A549 (cell line): ENCODE measurements at regions not wholly inside any gene's neighbourhood (a gene's known extent, or its start where the extent isn't known, plus 50 kb on each side); places are given as distances from the start of the nearest gene placed in this dataset.
A peak's percentile ranks its signal among the peaks of the same experiment; 100 is the strongest.

Source experiments
- ATAC-seq, 2 experiments: fragments of 200-7000 bp in 1 of 2; fragments of >200 bp in 1 of 2; cut with Nextera tagmentation in 1 of 2; cut with Tn5 transposase in 1 of 2; 3 replicates each; pipeline versions ENCODE4 v1.8.0 to v1.9.1; 2018 to 2020; ENCODE audit warnings: mild to moderate bottlenecking in 1 of 2, moderate library complexity in 1 of 2
- CTCF ChIA-PET: fragments of 300-600 bp; sonication (Branson Sonifier 250); formaldehyde crosslinking; extraction: SDS; loops from one replicate; lab custom pipeline; 2021; ENCODE audit warnings: antibody characterized with exemption, inconsistent platforms; lab: Yijun Ruan, JAX
- POLR2A ChIA-PET: fragments of 350-600 bp; formaldehyde crosslinking; extraction: SDS; loops from one replicate; lab custom pipeline; 2021; ENCODE audit warnings: antibody characterized with exemption, inconsistent platforms; lab: Yijun Ruan, JAX
- DNase-seq, 2 experiments: peaks; one replicate each; pipeline versions ENCODE4 v3.0.0 to v3.0.0-alpha.2; 2011 to 2016; ENCODE audit warnings: low read depth in 1 of 2, low spot score in 1 of 2
- FAIRE-seq: peaks from 2 replicates; lab custom pipeline; 2011; peaks lifted over from hg19 to GRCh38; lab: Jason Lieb, UNC
- H3K27ac ChIP-seq, 2 experiments: fragments of >200 bp; sonication (Bioruptor Twin); formaldehyde crosslinking; 3 replicates each; pipeline ENCODE4 v1.5.1; 2016 to 2017
- H3K4me1 ChIP-seq: fragments of >200 bp; sonication (Bioruptor Twin); formaldehyde crosslinking; 3 replicates; pipeline ENCODE4 v1.6.1; 2016
- H3K4me2 ChIP-seq: fragments of >200 bp; sonication (Bioruptor Twin); formaldehyde crosslinking; 3 replicates; pipeline ENCODE4 v1.6.1; 2016
- H3K4me3 ChIP-seq: fragments of >200 bp; sonication (Bioruptor Twin); formaldehyde crosslinking; 3 replicates; pipeline ENCODE4 v1.5.1; 2016
- H3K9me3 ChIP-seq: fragments of >200 bp; sonication (Bioruptor Twin); formaldehyde crosslinking; 3 replicates; pipeline ENCODE4 v1.6.1; 2016
- BHLHE40 ChIP-seq: IDR thresholded peaks from 2 replicates; pipeline ENCODE4 v1.6.1; 2012; ENCODE audit warnings: low read depth, low read length, inconsistent platforms
- CBX2 ChIP-seq: fragments of 200-600 bp; sonication (generic); IDR thresholded peaks from 2 replicates; pipeline ENCODE4 v1.6.1; 2016; ENCODE audit warnings: low read depth, mild to moderate bottlenecking, borderline replicate concordance
- CHD2 ChIP-seq: fragments of 150-350 bp; IDR thresholded peaks from 2 replicates; pipeline ENCODE4 v1.6.1; 2014; ENCODE audit warnings: low read length; ENCODE audit not compliant: partially characterized antibody
- EHF ChIP-seq: fragments of 250-450 bp; sonication (Bioruptor Pico); IDR thresholded peaks from 2 replicates; pipeline ENCODE4 v1.5.0; 2020; ENCODE audit warnings: mild to moderate bottlenecking
- ELK1 ChIP-seq: fragments of 150-350 bp; IDR thresholded peaks from 2 replicates; pipeline ENCODE4 v1.6.1; 2014; ENCODE audit warnings: low read depth, mild to moderate bottlenecking, low read length
- EP300 ChIP-seq, 2 experiments: fragments of >200 bp; sonication (Bioruptor Twin); formaldehyde crosslinking; IDR thresholded peaks; 2 replicates in 1 of 2; 3 replicates in 1 of 2; pipeline ENCODE4 v1.6.1; 2016 to 2017
- ESRRA ChIP-seq: fragments of 150-350 bp; IDR thresholded peaks from 2 replicates; pipeline ENCODE4 v1.6.1; 2014; ENCODE audit warnings: mild to moderate bottlenecking, low read length, borderline replicate concordance
- FOSB ChIP-seq: fragments of 250-450 bp; sonication (Bioruptor Pico); IDR thresholded peaks from 2 replicates; pipeline ENCODE4 v1.5.0; 2020; ENCODE audit warnings: mild to moderate bottlenecking, moderate library complexity
- HDAC2 ChIP-seq: fragments of 200-600 bp; sonication (generic); IDR thresholded peaks from 2 replicates; pipeline ENCODE4 v1.6.1; 2016
- HES2 ChIP-seq: fragments of >200 bp; sonication (Bioruptor Twin); formaldehyde crosslinking; IDR thresholded peaks from 2 replicates; pipeline ENCODE4 v1.6.1; 2016
- HEYL ChIP-seq: fragments of 250-450 bp; sonication (Bioruptor Pico); IDR thresholded peaks from 2 replicates; pipeline ENCODE4 v1.8.0; 2021; ENCODE audit warnings: mild to moderate bottlenecking, moderate library complexity
- HOXA7 ChIP-seq: fragments of 250-450 bp; sonication (Bioruptor Pico); IDR thresholded peaks from 2 replicates; pipeline ENCODE4 v1.5.0; 2020; ENCODE audit warnings: mild to moderate bottlenecking, moderate library complexity
- JUNB ChIP-seq: fragments of >200 bp; sonication (Bioruptor Twin); formaldehyde crosslinking; IDR thresholded peaks from 2 replicates; pipeline ENCODE4 v1.6.1; 2016
- MAFK ChIP-seq: fragments of 450-650 bp; IDR thresholded peaks from 2 replicates; pipeline ENCODE4 v1.6.1; 2014; ENCODE audit not compliant: partially characterized antibody
- MYC ChIP-seq: IDR thresholded peaks from 2 replicates; pipeline ENCODE4 v1.6.1; 2012; ENCODE audit warnings: mild to moderate bottlenecking, inconsistent platforms, low read length, improper control_type of control experiment, borderline replicate concordance
- NFE2L2 ChIP-seq: fragments of 150-350 bp; conservative IDR thresholded peaks from 2 replicates; pipeline ENCODE4 v1.6.1; 2014; ENCODE audit warnings: low read length
- NPAS2 ChIP-seq: fragments of 250-450 bp; sonication (Bioruptor Pico); IDR thresholded peaks from 2 replicates; pipeline ENCODE4 v1.8.0; 2022; ENCODE audit warnings: mild to moderate bottlenecking, moderate library complexity, borderline replicate concordance
- NR3C1 ChIP-seq: fragments of >200 bp; sonication (Bioruptor Twin); formaldehyde crosslinking; IDR thresholded peaks from 3 replicates; pipeline ENCODE4 v1.6.1; 2017
- POLR2A ChIP-seq: IDR thresholded peaks from 2 replicates; pipeline ENCODE4 v1.6.1; 2012; ENCODE audit warnings: mild to moderate bottlenecking, low read length
- POLR2AphosphoS2 ChIP-seq: conservative IDR thresholded peaks from 2 replicates; pipeline ENCODE4 v1.6.1; 2012; ENCODE audit warnings: low read length, improper control_type of control experiment, inconsistent platforms
- RCOR1 ChIP-seq: fragments of 150-350 bp; IDR thresholded peaks from 2 replicates; pipeline ENCODE4 v1.6.1; 2014; ENCODE audit warnings: antibody characterized with exemption, low read length, low read depth
- RFX5 ChIP-seq: fragments of 450-650 bp; IDR thresholded peaks from 2 replicates; pipeline ENCODE4 v1.7.1; 2014; ENCODE audit warnings: antibody characterized with exemption, mild to moderate bottlenecking, moderate library complexity
- RNF2 ChIP-seq: fragments of 200-600 bp; sonication (generic); IDR thresholded peaks from 2 replicates; pipeline ENCODE4 v1.6.1; 2016; ENCODE audit warnings: low read depth, mild to moderate bottlenecking, antibody characterized with exemption, moderate library complexity, borderline replicate concordance
- SMC3 ChIP-seq: fragments of >200 bp; sonication (Bioruptor Twin); formaldehyde crosslinking; IDR thresholded peaks from 3 replicates; pipeline ENCODE4 v1.6.1; 2018; ENCODE audit warnings: inconsistent platforms
- TP53 ChIP-seq: fragments of 250-450 bp; sonication (Bioruptor Pico); IDR thresholded peaks from 2 replicates; pipeline ENCODE4 v1.5.0; 2021; ENCODE audit warnings: mild to moderate bottlenecking, moderate library complexity
- ZC3H11A ChIP-seq: fragments of 450-650 bp; IDR thresholded peaks from 2 replicates; pipeline ENCODE4 v1.6.1; 2014; ENCODE audit warnings: antibody characterized with exemption, mild to moderate bottlenecking
- ZFP36 ChIP-seq: fragments of 450-650 bp; IDR thresholded peaks from 2 replicates; pipeline ENCODE4 v1.6.1; 2014; ENCODE audit warnings: borderline replicate concordance; ENCODE audit not compliant: partially characterized antibody
- WGBS: methylation state at CpG from one replicate; pipeline ENCODE4 v1.1.6; 2017; ENCODE audit errors: missing lambda C conversion rate; 5-methylcytosine and 5-hydroxymethylcytosine counted together
- TF ChIP-seq, protein P1 (sequence below): fragments of >200 bp; sonication (Bioruptor Twin); formaldehyde crosslinking; IDR thresholded peaks from 3 replicates; pipeline ENCODE4 v1.5.1; 2016
- TF ChIP-seq, protein P2 (sequence below): fragments of 250-450 bp; sonication (Bioruptor Pico); IDR thresholded peaks from 2 replicates; pipeline ENCODE4 v1.5.0; 2020; ENCODE audit warnings: low read depth, mild to moderate bottlenecking, moderate library complexity
- TF ChIP-seq, protein P3 (sequence below): IDR thresholded peaks from 2 replicates; pipeline ENCODE4 v1.6.1; 2012
- TF ChIP-seq, protein P4 (sequence below): fragments of 450-650 bp; IDR thresholded peaks from 2 replicates; pipeline ENCODE4 v1.6.1; 2014; ENCODE audit warnings: antibody characterized with exemption

DNA sequence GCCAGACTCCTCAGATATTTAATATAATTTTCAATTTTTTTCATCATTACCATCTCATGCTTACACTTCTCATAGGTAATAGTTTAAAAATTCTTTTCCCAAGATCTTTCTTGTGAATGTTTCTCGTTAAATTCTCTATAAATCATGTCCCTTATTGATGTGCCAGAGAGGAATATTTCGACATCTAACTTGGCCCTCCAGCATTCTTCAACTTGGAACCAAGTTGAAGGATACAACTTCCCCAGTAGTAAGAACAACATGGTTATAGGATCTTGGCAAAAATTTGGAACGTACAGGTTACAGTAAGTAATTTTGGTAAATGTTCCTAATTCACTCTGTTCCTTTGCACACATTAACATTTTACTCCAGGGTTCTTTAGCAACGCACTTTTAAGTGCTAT lies 731.8 kb downstream of the CDH11 start:
- CTCF ChIA-PET: no interaction called here
- H3K27ac ChIP-seq: peak overlapping the region in 1 of 2 experiments; percentile 79; a peak in 1 of 6 replicates
- ATAC-seq (no peak), FAIRE-seq (no peak), DNase-seq (no peak)
- POLR2A ChIA-PET: no interaction called here
- no peak for TF ChIP-seq ESRRA
- TF ChIP-seq SMC3: no peak
- no peak for TF ChIP-seq RCOR1
- no peak for TF ChIP-seq JUNB
- no peak for TF ChIP-seq EHF
- TF ChIP-seq, protein P1, sequence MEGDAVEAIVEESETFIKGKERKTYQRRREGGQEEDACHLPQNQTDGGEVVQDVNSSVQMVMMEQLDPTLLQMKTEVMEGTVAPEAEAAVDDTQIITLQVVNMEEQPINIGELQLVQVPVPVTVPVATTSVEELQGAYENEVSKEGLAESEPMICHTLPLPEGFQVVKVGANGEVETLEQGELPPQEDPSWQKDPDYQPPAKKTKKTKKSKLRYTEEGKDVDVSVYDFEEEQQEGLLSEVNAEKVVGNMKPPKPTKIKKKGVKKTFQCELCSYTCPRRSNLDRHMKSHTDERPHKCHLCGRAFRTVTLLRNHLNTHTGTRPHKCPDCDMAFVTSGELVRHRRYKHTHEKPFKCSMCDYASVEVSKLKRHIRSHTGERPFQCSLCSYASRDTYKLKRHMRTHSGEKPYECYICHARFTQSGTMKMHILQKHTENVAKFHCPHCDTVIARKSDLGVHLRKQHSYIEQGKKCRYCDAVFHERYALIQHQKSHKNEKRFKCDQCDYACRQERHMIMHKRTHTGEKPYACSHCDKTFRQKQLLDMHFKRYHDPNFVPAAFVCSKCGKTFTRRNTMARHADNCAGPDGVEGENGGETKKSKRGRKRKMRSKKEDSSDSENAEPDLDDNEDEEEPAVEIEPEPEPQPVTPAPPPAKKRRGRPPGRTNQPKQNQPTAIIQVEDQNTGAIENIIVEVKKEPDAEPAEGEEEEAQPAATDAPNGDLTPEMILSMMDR: no peak
- TF ChIP-seq NFE2L2: no peak
- TF ChIP-seq EP300 (IDR thresholded peaks at IDR 0.05): no peak
- no peak for TF ChIP-seq HES2
- TF ChIP-seq, protein P2, sequence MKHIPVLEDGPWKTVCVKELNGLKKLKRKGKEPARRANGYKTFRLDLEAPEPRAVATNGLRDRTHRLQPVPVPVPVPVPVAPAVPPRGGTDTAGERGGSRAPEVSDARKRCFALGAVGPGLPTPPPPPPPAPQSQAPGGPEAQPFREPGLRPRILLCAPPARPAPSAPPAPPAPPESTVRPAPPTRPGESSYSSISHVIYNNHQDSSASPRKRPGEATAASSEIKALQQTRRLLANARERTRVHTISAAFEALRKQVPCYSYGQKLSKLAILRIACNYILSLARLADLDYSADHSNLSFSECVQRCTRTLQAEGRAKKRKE (CRISPR knock-in tag): no peak
- no peak for TF ChIP-seq HEYL (CRISPR knock-in tag)
- no peak for TF ChIP-seq BHLHE40
- TF ChIP-seq, protein P3, sequence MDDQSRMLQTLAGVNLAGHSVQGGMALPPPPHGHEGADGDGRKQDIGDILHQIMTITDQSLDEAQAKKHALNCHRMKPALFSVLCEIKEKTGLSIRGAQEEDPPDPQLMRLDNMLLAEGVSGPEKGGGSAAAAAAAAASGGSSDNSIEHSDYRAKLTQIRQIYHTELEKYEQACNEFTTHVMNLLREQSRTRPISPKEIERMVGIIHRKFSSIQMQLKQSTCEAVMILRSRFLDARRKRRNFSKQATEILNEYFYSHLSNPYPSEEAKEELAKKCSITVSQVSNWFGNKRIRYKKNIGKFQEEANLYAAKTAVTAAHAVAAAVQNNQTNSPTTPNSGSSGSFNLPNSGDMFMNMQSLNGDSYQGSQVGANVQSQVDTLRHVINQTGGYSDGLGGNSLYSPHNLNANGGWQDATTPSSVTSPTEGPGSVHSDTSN: no peak
- TF ChIP-seq TP53 (CRISPR knock-in tag): no peak
- TF ChIP-seq HDAC2: no peak
- no peak for TF ChIP-seq ZC3H11A
- no peak for TF ChIP-seq FOSB (CRISPR knock-in tag)
- TF ChIP-seq RFX5: no peak
- TF ChIP-seq MYC: no peak
- TF ChIP-seq HOXA7 (CRISPR knock-in tag): no peak
- WGBS: 32% methylated on average over 4 of the region's 4 CpGs
- H3K4me2 ChIP-seq: no peak overlapping the region; the same call in 2 of the 3 replicates
- no peaks in the 10 kb centered on the region for H3K9me3 ChIP-seq
- no peak overlapping the region for H3K4me3 ChIP-seq
- H3K4me1 ChIP-seq: peaks cover 10% of the 10 kb centered on the region; the same call in 2 of the 3 replicates

GRCh38 chr16:64384636-64385035 lies 737.2 kb downstream of the CDH11 start:
- no peak for FAIRE-seq
- H3K4me2 ChIP-seq: no peak overlapping the region
- no peak overlapping the region for H3K27ac ChIP-seq
- H3K9me3 ChIP-seq: no peaks in the 10 kb centered on the region
- ATAC-seq: no peak
- WGBS: 15% methylated on average over 4 of the region's 4 CpGs
- DNase-seq: no peak
- ChIA-PET CTCF (no interaction called here), POLR2A (no interaction called here)
- H3K4me1 ChIP-seq: no peaks in the 10 kb centered on the region
- H3K4me3 ChIP-seq: no peak overlapping the region
- TF ChIP-seq ELK1: no peak
- no peak for TF ChIP-seq CBX2
- TF ChIP-seq ZFP36: no peak
- TF ChIP-seq, protein P1: no peak
- TF ChIP-seq RNF2: no peak
- TF ChIP-seq HEYL (CRISPR knock-in tag): no peak
- TF ChIP-seq POLR2AphosphoS2: no peak
- no peak for TF ChIP-seq NR3C1
- no peak for TF ChIP-seq MAFK
- TF ChIP-seq NPAS2 (CRISPR knock-in tag): no peak
- TF ChIP-seq MYC: no peak
- TF ChIP-seq, protein P3: no peak
- TF ChIP-seq, protein P4, sequence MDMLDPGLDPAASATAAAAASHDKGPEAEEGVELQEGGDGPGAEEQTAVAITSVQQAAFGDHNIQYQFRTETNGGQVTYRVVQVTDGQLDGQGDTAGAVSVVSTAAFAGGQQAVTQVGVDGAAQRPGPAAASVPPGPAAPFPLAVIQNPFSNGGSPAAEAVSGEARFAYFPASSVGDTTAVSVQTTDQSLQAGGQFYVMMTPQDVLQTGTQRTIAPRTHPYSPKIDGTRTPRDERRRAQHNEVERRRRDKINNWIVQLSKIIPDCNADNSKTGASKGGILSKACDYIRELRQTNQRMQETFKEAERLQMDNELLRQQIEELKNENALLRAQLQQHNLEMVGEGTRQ: no peak
- no peak for TF ChIP-seq CHD2
- no peak for TF ChIP-seq POLR2A
